ENCODE measurements at regions not wholly inside any gene's neighbourhood (a gene's known extent, or its start where the extent isn't known, plus 50 kb on each side); places are given as distances from the start of the nearest gene placed in this dataset.

GRCh38 chr5:102138243-102138653 is 157.8 kb downstream of the SLCO4C1 start (continued):
- no peak for TF ChIP-seq ZNF251 (CRISPR knock-in tag; IDR thresholded peaks at IDR 0.05)
- TF ChIP-seq TCF7L2 (IDR thresholded peaks at IDR 0.05; ENCODE audit: low read depth, low read length): no peak
- no peak for TF ChIP-seq SRSF1 (optimal IDR thresholded peaks at IDR 0.05; ENCODE audit: low read depth, low read length)
- TF ChIP-seq BATF2 (CRISPR knock-in tag; IDR thresholded peaks at IDR 0.05): no peak
- TF ChIP-seq ZNF572 (CRISPR knock-in tag; IDR thresholded peaks at IDR 0.05): no peak
- TF ChIP-seq ZNF432 (CRISPR knock-in tag; IDR thresholded peaks at IDR 0.05; ENCODE audit: borderline replicate concordance): no peak
- no peak for TF ChIP-seq ZXDC (CRISPR knock-in tag; IDR thresholded peaks at IDR 0.05)
- no peak for TF ChIP-seq CENPBD1 (CRISPR knock-in tag; IDR thresholded peaks at IDR 0.05; ENCODE audit: borderline replicate concordance, low read depth)
- no peak for TF ChIP-seq ZNF20 (CRISPR knock-in tag; IDR thresholded peaks at IDR 0.05)
- TF ChIP-seq FOXO1 (CRISPR knock-in tag; IDR thresholded peaks at IDR 0.05): 0 out of 2 replicates have a peak, but pooled peaks have one; percentile 50
- peak; percentile 24; the same call in 1 of the 2 replicates for TF ChIP-seq ARID4A (CRISPR knock-in tag; IDR thresholded peaks at IDR 0.05; ENCODE audit: borderline replicate concordance)
- no peak for TF ChIP-seq ZBTB7A (CRISPR knock-in tag; IDR thresholded peaks at IDR 0.05)
- no peak for TF ChIP-seq ZMYM2 (CRISPR knock-in tag; IDR thresholded peaks at IDR 0.05)
- TF ChIP-seq CREM (IDR thresholded peaks at IDR 0.05): peak; percentile 64; the same call in 1 of the 2 replicates
- no peak for TF ChIP-seq CREM (CRISPR knock-in tag; IDR thresholded peaks at IDR 0.05)
- TF ChIP-seq ZNF12 (CRISPR knock-in tag; IDR thresholded peaks at IDR 0.05): peak; percentile 62
- no peak for TF ChIP-seq ONECUT2 (CRISPR knock-in tag; IDR thresholded peaks at IDR 0.05)
- TF ChIP-seq KDM2A (CRISPR knock-in tag; IDR thresholded peaks at IDR 0.05; ENCODE audit: borderline replicate concordance, low read depth): no peak
- no peak for TF ChIP-seq SCMH1 (CRISPR knock-in tag; IDR thresholded peaks at IDR 0.05; ENCODE audit: borderline replicate concordance)
- TF ChIP-seq NFKB2 (CRISPR knock-in tag; IDR thresholded peaks at IDR 0.05; ENCODE audit: borderline replicate concordance): no peak
- no peak for TF ChIP-seq ZNF749 (CRISPR knock-in tag; IDR thresholded peaks at IDR 0.05; ENCODE audit: borderline replicate concordance)
- no peak for TF ChIP-seq ELF3 (CRISPR knock-in tag; IDR thresholded peaks at IDR 0.05)
- no peak for TF ChIP-seq STAG1 (CRISPR knock-in tag; IDR thresholded peaks at IDR 0.05)
- TF ChIP-seq IRX3 (CRISPR knock-in tag; IDR thresholded peaks at IDR 0.05; ENCODE audit: borderline replicate concordance, low read depth): no peak
